ENCODE measurements at regions not wholly inside any gene's neighbourhood (a gene's known extent, or its start where the extent isn't known, plus 50 kb on each side); places are given as distances from the start of the nearest gene placed in this dataset.

DNA sequence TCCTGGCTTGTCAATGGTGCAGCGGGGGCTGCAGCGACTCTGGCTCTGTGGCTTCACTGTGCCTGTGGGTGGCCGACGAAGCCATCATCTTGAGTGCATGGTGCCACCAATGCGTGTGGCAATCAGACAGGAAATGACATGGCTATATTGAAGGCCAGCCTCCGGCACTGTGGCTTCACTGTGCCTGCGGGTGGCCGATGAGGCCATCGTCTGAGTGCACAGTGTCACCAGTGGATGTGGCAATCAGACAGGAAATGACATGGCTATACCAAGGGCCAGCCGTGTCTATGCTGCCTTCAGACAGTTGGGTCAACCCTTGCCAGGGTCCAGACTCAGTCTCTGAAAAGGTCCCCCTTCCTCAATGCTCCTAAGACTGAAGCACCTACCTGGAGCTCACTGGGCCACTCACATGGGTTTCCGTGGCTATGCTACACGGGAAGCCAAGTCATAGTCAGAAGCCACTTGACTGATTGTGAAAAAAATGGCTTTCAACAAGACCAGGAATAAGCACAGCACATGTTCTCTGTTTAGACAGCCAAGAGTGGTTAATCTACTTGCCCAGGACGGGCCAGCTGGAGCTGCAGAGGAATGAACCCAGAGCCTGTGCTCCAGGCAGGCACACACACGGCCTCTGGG is 67.5 kb upstream of the S1PR3 start:
- no peak for DNase-seq (ENCODE audit: low spot score)

DNA sequence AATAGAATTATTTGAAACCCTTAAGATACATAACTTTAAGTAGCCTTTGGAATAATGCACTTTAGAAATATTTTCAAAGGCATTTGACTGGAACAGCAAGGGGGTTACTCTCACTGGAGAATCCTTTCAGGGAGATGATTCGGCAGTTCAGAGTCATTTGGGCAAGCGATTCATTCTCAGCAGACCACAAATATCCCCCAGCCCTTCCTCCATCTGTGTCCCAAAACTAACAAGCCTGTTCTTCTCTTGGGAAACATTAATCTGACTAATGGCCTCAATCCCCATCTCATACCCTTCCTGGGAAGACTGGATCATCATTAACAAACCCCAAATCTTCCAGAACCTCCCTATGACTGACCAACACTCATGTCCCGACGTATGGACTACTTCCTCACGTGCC is 65.8 kb upstream of the S1PR3 start:
- DNase-seq (ENCODE audit: low spot score), result no peak

DNA sequence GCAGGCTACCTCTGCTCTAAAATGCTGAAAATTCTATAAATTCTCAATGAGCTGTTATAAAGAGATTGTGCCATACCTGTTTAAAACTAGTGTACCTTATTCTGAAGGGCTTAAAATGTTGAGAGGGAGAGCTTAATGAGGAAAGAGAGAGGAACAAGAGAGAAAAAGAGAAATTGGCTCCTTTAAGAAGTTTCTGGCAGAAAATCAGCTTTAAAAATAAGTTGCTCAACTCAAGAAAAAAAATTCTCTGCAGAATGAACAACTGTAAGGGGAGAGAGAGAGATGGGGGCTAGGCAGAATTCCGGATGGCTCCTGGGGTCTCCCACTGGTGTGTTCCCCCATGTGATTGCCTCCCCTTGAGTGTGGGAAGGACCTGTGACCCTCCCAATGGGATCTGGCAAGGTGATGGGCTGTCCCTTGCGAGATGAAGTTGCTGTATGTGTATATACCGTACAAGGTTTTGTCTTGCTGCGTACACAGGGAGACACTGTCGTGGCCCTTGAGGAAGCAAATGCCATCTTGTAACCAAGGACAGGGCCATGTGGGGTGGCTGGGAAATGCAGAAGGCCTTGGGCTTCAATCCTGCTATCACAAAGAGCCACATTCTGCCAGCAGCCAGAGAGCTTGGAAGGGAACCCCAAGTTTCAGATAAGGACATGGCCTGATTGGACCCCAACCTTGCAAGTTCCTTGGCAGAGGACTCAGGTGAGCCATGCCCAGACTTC is 64.3 kb upstream of the S1PR3 start:
- DNase-seq (ENCODE audit: low spot score), result no peak

DNA sequence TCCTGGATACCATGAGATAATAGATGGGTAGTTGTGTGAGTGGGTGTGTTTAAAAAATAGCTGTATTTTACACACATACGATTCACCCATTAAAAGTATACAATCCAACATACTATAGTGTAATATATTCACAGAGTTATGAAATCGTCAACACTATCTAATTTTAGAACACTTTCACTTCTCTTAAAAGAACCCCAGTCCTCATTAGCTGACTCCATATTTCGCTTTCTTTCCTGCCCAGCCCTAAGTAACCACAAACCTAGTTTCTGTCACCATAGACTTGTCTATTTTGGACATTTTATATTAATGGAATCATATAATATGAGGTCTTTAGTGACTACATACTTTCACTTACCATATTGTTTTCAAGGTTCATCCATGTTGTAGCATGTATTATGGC is 63.8 kb upstream of the S1PR3 start:
- no peak for DNase-seq (ENCODE audit: low spot score)

DNA sequence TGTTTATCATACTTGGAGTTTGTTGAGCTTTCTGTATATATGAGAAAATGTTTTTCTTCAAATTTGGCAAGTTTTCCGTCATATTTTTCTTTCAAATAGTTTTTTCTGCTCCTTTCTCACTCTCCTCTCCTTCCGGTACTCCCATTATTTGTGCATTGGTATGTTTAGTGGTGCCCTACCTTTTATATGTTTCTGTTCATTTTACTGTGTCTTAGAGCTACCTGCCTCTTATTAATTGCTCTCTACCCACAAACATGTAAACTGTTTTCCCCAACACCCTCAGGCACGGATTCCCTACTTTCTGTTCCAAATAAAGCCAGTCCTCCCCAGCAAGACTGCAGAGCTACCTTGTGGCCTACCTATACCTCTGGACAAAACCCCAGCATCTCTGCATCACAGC is 60.6 kb upstream of the S1PR3 start:
- no peak for DNase-seq (ENCODE audit: low spot score)

DNA sequence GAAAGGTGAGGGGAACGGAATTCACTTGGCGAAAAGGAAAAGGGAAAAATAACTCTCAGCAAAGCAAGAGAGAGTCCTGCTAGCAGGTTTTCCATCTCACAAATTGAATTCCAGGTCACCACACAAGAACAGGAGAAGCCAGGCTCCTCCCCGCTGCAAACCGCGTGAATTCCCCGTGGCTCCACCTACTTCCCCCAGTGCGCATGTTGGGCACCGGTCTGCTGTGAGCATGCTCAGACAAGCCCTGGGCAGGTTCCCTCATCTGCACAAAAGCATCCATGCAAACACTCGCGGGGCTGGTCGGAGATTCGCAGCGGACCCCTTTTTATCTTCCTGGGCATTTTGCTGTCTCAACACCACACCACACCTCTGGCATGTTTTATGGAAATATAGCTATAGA is 58.5 kb upstream of the S1PR3 start:
- DNase-seq (ENCODE audit: low spot score), result no peak

DNA sequence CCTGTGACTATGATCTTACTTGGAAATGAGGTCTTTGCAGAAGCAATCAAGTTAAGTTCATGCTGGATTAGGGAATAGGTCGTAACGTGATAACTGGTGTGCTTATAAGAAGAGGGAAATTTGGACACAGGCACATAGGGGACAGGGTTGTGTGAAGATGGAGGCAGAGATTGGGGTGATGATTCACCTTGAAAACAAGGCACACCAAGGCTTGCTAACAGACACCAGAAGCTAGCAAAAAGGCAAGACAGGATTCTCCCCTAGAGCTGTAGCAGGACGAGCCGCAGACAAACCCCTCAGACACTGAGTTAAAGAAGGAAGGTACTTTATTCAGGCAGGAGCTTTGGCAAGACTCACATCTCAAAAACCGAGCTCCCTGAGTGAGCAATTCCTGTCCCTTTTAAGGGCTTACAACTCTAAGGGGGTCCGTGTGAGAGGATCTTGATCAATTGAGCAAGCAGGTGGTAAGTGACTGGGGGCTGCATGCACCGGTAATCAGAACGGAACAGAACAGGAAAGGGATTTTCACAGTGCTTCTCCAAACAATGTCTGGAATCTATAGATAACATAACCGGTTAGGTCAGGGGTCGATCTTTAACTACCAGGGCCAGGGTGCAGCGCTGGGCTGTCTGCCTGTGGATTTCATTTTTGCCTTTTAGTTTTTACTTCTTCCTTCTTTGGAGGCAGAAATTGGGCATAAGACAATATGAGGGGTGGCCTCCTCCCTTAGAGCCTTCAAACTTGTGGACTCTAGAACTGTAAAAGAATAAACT is 57.5 kb upstream of the S1PR3 start:
- DNase-seq (ENCODE audit: low spot score), result no peak

DNA sequence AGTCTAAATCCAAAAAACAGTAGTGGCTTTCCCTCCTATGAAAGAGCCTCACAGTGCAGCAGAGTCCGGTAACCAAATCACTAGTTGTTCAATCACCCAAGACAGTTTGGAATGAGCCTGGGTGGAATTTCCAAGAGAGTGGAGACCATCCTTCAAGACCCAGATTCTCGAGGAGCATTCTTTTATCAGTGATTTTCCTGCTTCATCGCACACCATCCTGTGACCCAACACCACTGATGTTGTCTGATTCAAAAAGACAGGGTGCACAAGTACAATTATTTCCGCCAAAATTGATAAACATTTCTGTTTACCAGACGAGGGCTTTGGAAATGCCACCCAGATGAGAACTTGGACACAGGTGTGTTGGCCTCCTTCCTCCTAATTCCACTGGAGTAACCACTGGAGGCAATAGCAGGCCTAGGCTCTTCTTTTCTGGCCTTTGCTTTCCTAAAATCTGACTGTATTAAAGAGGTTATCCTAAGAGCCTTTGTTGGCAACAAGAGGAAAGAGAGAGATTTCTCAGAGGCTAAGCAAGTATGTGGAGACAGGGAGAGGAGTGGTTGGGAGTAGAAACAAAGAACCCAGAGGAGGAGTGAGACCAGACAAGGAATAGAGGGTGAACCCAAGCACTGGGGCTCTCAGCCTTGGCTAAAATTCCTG is 56.3 kb upstream of the S1PR3 start:
- DNase-seq (ENCODE audit: low spot score), result no peak

DNA sequence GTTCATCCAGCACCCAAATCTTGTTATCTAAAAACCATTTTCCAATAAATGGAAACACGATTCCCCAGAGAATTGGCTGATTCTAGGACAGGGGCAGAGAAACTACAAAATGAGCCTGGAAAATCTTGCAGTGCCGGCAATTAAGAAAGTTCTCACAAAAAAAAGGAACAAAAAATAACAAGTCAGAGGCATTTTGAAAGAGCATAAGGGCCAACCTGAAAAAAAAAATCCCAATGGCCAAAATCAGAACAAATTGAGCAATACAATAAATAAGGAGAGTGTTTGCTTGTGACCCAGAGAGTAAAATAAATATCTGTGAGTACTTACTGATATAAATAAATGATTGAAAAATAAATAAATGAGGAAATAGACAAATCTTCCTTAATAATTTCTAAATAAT is 55.1 kb upstream of the S1PR3 start:
- no peak for DNase-seq (ENCODE audit: low spot score)

DNA sequence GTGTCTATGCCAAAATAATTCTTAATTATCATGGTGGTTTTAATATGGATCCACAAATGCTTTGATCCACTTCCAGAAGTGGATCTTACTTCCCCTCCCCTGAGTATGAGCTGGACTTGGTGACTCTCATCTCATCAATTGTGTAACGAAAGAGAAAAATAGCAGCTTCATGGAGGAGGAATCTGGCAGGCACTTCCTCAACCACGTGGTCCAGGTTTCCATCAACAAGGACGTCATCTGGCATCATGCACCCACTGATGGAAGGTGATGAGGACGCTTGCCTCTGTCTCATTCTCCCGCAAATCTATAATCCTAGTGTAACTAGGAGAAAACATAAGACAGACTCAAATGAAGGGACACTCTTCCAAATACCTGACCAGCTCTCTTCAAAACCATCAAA is 54.6 kb upstream of the S1PR3 start:
- no peak for DNase-seq (ENCODE audit: low spot score)

DNA sequence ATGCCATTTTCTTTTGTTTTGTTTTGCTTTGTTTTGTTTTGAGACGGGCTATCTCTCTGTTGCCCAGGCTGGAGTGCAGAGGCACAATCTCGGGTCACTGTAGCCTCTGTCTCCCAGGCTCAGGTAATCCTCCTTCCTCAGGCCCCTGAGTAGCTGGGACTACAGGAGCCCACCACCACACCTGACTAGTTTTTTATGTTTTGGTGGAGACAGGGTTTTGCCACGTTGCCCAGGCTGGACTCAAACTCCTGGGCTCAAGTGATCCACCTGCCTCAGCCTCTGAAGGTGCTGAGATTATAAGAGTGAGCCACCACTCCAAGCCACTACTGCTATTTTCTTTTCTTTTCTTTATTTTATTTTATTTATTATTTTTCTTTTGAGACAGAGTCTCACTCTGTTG is 54.0 kb upstream of the S1PR3 start:
- DNase-seq (ENCODE audit: low spot score), result no peak

DNA sequence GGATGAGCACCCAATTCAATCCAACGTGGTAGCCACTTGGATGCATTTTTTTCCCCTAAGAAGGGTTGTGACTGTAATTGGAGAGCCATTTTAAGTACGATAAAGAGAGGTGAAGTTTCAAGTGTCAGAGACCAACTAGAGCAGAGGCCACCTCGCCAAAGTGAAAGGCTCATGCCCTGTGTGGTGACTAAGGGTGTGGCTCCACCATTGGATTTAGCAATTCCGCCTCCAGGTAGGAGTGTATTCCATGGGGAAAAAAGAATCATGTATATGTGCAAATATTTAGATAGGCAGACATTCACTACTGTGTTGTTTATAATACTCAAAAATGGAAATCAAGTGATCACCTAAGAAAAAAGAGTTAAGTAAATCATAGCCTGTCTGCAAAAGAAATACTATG is 53.1 kb upstream of the S1PR3 start:
- DNase-seq (ENCODE audit: low spot score), result no peak

All from AG20443 (cell line).